ENCODE measurements at regions not wholly inside any gene's neighbourhood (a gene's known extent, or its start where the extent isn't known, plus 50 kb on each side); places are given as distances from the start of the nearest gene placed in this dataset.

GRCh38 chr7:9022456-9022855 is 589.0 kb downstream of the NXPH1 start:
- H3K36me3 ChIP-seq, result no peaks in the 10 kb centered on the region
- no peak for DNase-seq (ENCODE audit: extremely low spot score in 2 of 2)
- H3K27ac ChIP-seq, result no peak overlapping the region
- TF ChIP-seq POLR2AphosphoS5 (IDR thresholded peaks at IDR 0.05; ENCODE audit: insufficient read depth in 1 of 2, low read depth in 1 of 2) (no peak), POLR2A (IDR thresholded peaks at IDR 0.05) (no peak)
- TF ChIP-seq, protein P1, sequence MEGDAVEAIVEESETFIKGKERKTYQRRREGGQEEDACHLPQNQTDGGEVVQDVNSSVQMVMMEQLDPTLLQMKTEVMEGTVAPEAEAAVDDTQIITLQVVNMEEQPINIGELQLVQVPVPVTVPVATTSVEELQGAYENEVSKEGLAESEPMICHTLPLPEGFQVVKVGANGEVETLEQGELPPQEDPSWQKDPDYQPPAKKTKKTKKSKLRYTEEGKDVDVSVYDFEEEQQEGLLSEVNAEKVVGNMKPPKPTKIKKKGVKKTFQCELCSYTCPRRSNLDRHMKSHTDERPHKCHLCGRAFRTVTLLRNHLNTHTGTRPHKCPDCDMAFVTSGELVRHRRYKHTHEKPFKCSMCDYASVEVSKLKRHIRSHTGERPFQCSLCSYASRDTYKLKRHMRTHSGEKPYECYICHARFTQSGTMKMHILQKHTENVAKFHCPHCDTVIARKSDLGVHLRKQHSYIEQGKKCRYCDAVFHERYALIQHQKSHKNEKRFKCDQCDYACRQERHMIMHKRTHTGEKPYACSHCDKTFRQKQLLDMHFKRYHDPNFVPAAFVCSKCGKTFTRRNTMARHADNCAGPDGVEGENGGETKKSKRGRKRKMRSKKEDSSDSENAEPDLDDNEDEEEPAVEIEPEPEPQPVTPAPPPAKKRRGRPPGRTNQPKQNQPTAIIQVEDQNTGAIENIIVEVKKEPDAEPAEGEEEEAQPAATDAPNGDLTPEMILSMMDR (IDR thresholded peaks at IDR 0.05), result no peak
- intact Hi-C loops (cut with DNase I), result no loop called here
- H3K4me3 ChIP-seq, result no peak overlapping the region
- H3K27me3 ChIP-seq, result no peaks in the 10 kb centered on the region
- no peaks in the 10 kb centered on the region for H3K4me1 ChIP-seq
- H3K9me3 ChIP-seq, result no peaks in the 10 kb centered on the region

GRCh38 chr7:9023675-9024294 is 590.4 kb downstream of the NXPH1 start:
- no peaks in the 10 kb centered on the region for H3K27me3 ChIP-seq
- no peak overlapping the region for H3K27ac ChIP-seq
- H3K9me3 ChIP-seq, result no peaks in the 10 kb centered on the region
- H3K4me3 ChIP-seq, result no peak overlapping the region
- no peaks in the 10 kb centered on the region for H3K36me3 ChIP-seq
- TF ChIP-seq POLR2AphosphoS5 (IDR thresholded peaks at IDR 0.05; ENCODE audit: insufficient read depth in 1 of 2, low read depth in 1 of 2) (no peak), POLR2A (IDR thresholded peaks at IDR 0.05) (no peak)
- TF ChIP-seq, protein P1 (IDR thresholded peaks at IDR 0.05), result no peak
- intact Hi-C loops (cut with DNase I), result no loop called here
- no peaks in the 10 kb centered on the region for H3K4me1 ChIP-seq
- DNase-seq (ENCODE audit: extremely low spot score in 2 of 2), result no peak

DNA sequence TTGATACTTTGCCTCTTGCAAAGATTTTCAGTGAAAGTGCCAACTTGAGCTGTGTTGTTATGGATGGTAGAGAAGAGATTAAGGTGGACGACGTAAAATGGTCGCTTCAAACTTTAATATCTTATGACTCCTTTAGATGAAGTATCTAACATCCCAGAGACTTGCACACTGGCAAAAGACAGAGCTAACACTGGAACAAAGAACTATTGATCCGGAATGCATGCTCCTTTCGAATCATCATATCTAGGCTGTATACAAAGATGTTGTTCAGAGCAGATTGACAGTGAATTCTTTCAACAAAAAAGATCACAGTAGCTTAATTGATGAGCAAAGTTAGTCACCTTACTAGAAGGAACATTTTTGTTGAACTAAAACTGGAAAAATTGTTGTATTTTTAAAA is 592.7 kb downstream of the NXPH1 start:
- Histone ChIP-seq H3K27me3 (no peaks in the 10 kb centered on the region), H3K4me3 (no peak overlapping the region), H3K4me1 (no peaks in the 10 kb centered on the region), H3K36me3 (no peaks in the 10 kb centered on the region), H3K9me3 (no peaks in the 10 kb centered on the region), H3K27ac (no peak overlapping the region)
- intact Hi-C loops (cut with DNase I), result no loop called here
- no peak for DNase-seq (ENCODE audit: extremely low spot score in 2 of 2)
- TF ChIP-seq, protein P1 (IDR thresholded peaks at IDR 0.05), result no peak
- TF ChIP-seq POLR2A (IDR thresholded peaks at IDR 0.05) (no peak), POLR2AphosphoS5 (IDR thresholded peaks at IDR 0.05; ENCODE audit: insufficient read depth in 1 of 2, low read depth in 1 of 2) (no peak)

- no peak overlapping the region for H3K4me3 ChIP-seq
- no peaks in the 10 kb centered on the region for H3K9me3 ChIP-seq
- no peak for TF ChIP-seq POLR2A (IDR thresholded peaks at IDR 0.05)
- TF ChIP-seq POLR2AphosphoS5 (IDR thresholded peaks at IDR 0.05; ENCODE audit: insufficient read depth in 1 of 2, low read depth in 1 of 2), result no peak
- TF ChIP-seq, protein P1 (IDR thresholded peaks at IDR 0.05), result no peak
- H3K4me1 ChIP-seq, result no peaks in the 10 kb centered on the region
- DNase-seq (ENCODE audit: extremely low spot score in 2 of 2), result no peak
- H3K36me3 ChIP-seq, result no peaks in the 10 kb centered on the region
- H3K27ac ChIP-seq, result no peak overlapping the region
- intact Hi-C loops (cut with DNase I), result no loop called here
- no peaks in the 10 kb centered on the region for H3K27me3 ChIP-seq
These were observed 594.6 kb downstream of the NXPH1 start for GRCh38 chr7:9028012-9028411.

DNA sequence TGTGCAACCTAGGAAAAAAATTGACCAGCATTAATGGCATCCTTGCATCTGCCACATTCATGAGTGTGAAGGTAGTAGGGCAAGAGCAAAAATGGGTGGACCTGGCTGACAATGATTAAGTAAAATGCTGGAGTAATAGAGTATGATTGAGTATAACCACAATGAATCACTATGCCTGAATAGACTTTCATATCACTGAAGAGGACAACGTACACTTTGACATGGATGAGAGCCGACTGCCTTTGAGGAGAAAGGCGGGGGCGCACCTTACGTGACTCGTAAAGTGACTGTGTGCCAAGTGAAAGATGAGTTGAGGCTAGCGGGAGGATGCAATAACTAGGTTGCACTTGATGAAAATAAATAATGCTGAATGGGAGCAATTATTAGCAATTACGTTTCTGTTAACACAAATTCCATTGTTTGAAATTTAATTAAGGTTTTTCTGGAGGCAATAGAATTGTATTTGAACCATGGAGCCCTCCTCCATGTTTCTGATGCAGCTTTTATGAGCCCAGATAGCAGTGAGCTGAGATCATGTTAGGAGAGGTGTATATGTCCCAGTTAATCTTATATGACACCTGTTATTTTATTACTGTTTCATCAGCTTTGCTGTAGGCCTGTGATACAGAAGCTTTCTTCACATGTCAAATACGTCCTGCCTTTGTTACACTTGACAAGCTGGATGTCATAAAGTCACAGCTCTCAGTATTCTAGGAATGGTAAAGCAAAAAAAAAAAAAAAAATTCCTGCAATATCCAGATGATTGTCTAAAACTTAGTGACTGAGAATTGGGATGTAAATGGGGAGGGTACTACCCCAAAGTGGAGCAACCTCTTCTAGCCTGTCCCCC is 596.5 kb downstream of the NXPH1 start:
- no peak overlapping the region for H3K4me3 ChIP-seq
- DNase-seq (ENCODE audit: extremely low spot score in 2 of 2), result no peak
- H3K36me3 ChIP-seq, result no peaks in the 10 kb centered on the region
- no peaks in the 10 kb centered on the region for H3K9me3 ChIP-seq
- no peak overlapping the region for H3K27ac ChIP-seq
- no peaks in the 10 kb centered on the region for H3K27me3 ChIP-seq
- no peak for TF ChIP-seq POLR2A (IDR thresholded peaks at IDR 0.05)
- no peak for TF ChIP-seq POLR2AphosphoS5 (IDR thresholded peaks at IDR 0.05; ENCODE audit: insufficient read depth in 1 of 2, low read depth in 1 of 2)
- TF ChIP-seq, protein P1 (IDR thresholded peaks at IDR 0.05), result no peak
- no peaks in the 10 kb centered on the region for H3K4me1 ChIP-seq
- intact Hi-C loops (cut with DNase I), result no loop called here
